ENCODE measurements at regions not wholly inside any gene's neighbourhood (a gene's known extent, or its start where the extent isn't known, plus 50 kb on each side); places are given as distances from the start of the nearest gene placed in this dataset.
"Not testable (repeated sequence)": the region's sequence is repeated elsewhere in the genome, so short reads cannot be mapped to it uniquely, and the experiment has no call there.

DNA sequence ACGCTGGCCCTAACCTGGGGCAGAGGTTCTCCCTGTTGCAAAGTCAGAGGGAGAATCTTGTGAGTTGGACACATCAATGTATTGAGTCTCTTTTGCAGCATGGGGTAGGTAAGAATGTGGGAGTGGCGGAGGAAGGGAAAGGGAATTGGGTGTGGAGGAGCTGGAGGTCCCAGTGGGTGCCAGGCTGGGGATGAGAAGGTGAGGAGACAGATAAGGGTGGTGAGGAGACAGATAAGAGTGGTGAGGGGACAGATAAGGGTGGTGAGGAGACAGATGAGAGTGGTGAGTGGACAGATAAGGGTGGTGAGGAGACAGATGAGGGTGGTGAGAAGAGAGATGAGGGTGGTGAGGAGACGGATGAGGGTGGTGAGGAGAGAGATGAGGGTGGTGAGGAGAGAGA lies 72.9 kb upstream of the SFSWAP start:
- no peak for DNase-seq

- DNase-seq, result no peak
These were observed 71.5 kb upstream of the SFSWAP start for GRCh38 chr12:131639270-131639940.

- peak; percentile 30 for DNase-seq
These were observed 70.4 kb upstream of the SFSWAP start for GRCh38 chr12:131640525-131640924.

DNA sequence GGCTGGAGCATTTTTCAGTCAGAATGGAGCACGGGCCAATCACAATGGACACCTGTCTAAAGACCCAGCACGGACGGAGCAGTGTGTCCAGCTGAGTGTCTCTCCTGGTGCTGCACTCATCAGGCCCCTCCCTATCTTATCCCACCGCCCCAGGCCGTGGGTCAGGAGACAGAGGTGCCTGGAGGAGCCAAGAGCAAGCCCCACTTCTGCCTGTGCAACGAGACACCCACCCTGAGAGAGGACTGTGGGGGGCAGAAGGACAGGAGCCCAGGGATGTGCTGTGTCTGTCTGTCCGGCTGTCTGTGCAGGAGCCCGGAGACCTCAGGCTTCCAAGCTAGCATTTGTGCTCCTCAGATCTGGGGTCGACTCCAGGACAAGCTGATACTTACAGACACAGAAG lies 69.6 kb upstream of the SFSWAP start:
- peak; percentile 52 for DNase-seq

- DNase-seq, result peak; percentile 53
These were observed 68.8 kb upstream of the SFSWAP start for GRCh38 chr12:131642101-131642540.

DNA sequence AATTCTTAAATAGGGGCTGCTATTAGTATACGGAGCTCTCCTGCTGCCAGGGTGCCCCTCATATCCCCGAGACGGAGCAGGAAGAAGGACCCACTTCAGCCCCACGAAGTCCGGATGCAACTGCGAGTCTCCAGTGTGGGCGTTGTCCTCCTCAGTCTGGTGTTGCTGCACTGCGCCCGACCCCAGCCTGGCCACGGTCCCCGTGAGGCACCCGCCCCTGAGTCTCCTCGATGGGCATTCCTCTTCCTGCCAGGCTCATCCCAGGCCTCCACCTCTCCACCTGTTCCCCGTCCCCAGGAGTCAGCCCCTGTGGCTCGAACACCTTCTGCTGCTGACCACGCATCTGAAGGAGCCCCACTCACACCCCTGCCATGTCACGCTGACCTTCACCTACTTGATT lies 68.1 kb upstream of the SFSWAP start:
- DNase-seq, result peak; percentile 49

GRCh38 chr12:131643631-131644452 lies 67.0 kb upstream of the SFSWAP start:
- peak; percentile 38 for DNase-seq

DNA sequence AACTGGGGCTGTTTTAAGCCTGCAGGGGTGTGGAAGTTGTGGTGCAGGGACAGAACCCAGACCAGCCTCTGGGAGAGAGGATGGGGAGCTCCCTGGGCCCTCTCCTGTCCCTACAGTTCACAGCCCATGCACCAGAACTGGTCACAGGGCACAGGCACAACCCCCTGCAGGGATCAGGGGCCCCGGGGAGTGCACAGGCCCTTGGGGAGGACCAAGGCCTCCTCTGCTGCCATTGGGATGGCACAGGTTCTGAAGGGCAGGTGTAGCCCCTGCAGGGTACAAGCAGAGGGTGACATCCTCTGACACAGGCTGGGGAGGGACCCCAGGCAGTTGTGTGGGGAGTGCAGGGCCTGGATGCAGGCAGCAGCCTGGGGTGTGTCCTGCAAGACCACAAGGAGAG lies 66.4 kb upstream of the SFSWAP start:
- DNase-seq, result peak; percentile 51

DNA sequence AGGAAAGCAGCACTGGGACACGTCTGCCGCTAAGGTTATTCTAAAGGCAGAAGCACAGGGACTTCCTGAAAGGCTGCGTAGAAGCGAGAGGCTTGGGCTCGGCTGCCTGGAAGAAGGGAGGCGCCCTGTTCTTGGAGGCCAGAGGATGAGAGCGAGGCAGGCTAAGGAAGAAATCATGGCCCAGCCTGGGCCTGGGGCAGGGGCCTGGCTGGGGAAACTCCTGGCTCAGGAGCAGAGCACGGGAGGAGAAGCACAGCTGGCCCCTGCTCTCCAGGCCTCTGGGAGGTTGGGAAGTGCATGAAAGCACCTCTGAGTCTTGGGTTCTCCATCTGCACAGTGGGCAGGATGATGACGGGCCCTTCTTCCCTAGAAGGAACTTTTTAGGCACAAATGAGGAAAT lies 66.0 kb upstream of the SFSWAP start:
- not testable (repeated sequence) for DNase-seq

- DNase-seq, result not testable (repeated sequence)
These were observed 65.3 kb upstream of the SFSWAP start for GRCh38 chr12:131645557-131645956.

GRCh38 chr12:131646444-131646843 lies 64.4 kb upstream of the SFSWAP start:
- DNase-seq, result peak; percentile 60

GRCh38 chr12:131647667-131648066 lies 63.2 kb upstream of the SFSWAP start:
- DNase-seq, result no peak

DNA sequence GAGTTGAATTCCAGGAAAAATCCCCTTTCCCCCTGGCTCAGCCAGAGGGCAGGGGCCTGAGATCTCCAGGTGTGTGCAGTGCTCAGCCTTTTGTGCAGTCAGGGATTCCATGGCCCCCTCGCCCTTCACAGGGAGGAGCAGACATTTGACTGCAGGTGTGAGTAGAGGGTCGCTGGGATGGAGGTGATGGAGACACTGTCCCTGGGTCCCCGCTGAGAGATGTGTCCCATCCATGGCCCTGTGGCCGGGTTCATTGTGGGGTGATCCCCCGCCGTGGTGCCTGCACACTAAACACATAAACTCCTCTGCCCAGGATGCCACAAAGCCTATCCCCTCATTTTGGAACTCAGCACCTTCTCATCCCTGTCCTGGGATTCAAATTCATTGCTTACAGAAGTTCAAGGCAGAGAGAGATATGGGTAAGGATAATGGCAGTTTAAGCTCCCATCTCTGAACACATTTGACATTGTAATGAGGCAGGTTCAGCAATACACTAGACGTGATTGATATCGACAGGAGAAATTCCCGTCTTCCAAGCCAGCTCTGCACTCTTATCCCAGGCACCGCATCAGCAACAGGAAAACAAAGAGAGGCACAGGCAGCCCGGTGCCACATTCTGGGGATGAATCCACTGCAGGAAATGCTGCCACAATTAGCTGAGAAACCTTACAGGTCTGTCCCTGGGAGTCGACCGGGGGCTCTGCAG lies 55.3 kb upstream of the SFSWAP start:
- DNase-seq, result peak; percentile 50

- DNase-seq, result not testable (repeated sequence)
These were observed 54.1 kb upstream of the SFSWAP start for GRCh38 chr12:131656796-131657195.

GRCh38 chr12:131658605-131659004 lies 52.3 kb upstream of the SFSWAP start:
- not testable (repeated sequence) for DNase-seq

DNA sequence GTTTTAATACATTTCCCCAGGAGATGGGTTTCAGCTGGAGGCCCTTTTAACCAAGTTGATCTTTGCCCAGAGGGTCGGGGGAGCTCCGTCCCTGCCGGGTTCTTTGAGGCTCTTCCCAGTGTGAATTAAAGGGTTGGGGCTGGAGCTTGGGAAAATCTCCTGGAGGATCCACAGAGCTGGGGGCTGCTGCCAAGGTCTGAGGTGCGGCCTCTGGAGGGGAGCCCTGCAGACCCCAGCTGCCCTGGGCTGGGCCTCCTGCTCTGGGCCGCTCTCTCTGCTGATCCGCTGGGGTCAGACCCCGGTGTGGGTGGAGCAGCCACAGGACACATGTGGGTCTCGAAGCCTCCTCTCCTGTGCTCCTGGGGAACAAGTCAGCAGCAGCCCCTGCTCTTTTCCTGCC lies 51.4 kb upstream of the SFSWAP start:
- DNase-seq, result not testable (repeated sequence)

GRCh38 chr12:131659976-131660375 lies 50.9 kb upstream of the SFSWAP start:
- not testable (repeated sequence) for DNase-seq

DNA sequence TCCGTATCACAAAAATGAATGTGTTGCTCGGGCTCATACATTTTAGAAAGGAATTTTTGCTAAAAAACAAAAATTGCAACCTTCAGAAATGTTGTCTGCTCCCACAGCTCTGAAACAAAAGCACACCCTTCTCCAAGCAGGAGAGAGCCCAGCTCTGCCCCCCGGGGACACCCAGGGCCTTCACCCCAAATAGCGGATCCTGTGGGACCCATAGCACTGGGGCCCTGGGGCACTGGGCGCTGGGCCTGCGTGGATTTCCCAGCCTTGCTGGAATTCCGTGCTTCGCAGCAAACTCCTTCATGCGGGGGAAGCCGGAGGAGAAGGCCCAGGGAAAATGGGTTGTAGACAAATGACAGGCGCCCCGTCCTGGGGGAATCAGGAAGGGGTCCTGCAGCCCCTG lies 50.5 kb upstream of the SFSWAP start:
- DNase-seq, result peak; percentile 52
